CD4-positive, alpha-beta T cell (primary cell): ENCODE measurements at regions not wholly inside any gene's neighbourhood (a gene's known extent, or its start where the extent isn't known, plus 50 kb on each side); places are given as distances from the start of the nearest gene placed in this dataset.

Experiments
- ATAC-seq: fragments of 200-7000 bp; cut with Tn5 transposase; one replicate; pipeline ENCODE4 v1.10.0; 2022; ENCODE audit warnings: mild to moderate bottlenecking; ENCODE audit not compliant: poor library complexity
- CTCF ChIA-PET: fragments of 350-600 bp; sonication (Branson Sonifier 250); formaldehyde crosslinking; loops from one replicate; lab custom pipeline; 2021; ENCODE audit warnings: antibody characterized with exemption, inconsistent platforms; lab: Charles Lee
- POLR2A ChIA-PET: fragments of 350-600 bp; sonication (Branson Sonifier 250); formaldehyde crosslinking; loops from one replicate; lab custom pipeline; 2021; ENCODE audit warnings: antibody characterized with exemption, inconsistent platforms; lab: Charles Lee
- DNase-seq, 14 experiments: peaks; one replicate each; pipeline ENCODE4 v3.0.0-alpha.2; 2013 to 2020; ENCODE audit warnings: mixed read lengths in 2 of 14
- H3K27ac ChIP-seq, 2 donors: one replicate each; pipeline versions ENCODE4 v1.5.1 to v1.7.0; 2013; ENCODE audit warnings: low read length in 2 of 2, low read depth in 1 of 2, mild to moderate bottlenecking in 1 of 2
- H3K27me3 ChIP-seq, 2 experiments: 1 replicate in 1 of 2; 2 replicates in 1 of 2; pipeline versions ENCODE4 v1.6.1 to v1.7.0; 2013; ENCODE audit warnings: low read length in 2 of 2, control low read depth in 1 of 2, mild to moderate bottlenecking in 1 of 2, moderate library complexity in 1 of 2; ENCODE audit not compliant: insufficient read depth in 2 of 2, control insufficient read depth in 1 of 2
- H3K36me3 ChIP-seq: one replicate; pipeline ENCODE4 v1.6.1; 2013; ENCODE audit warnings: low read length, control low read depth; ENCODE audit not compliant: insufficient read depth
- H3K4me1 ChIP-seq: one replicate; pipeline ENCODE4 v1.6.1; 2013; ENCODE audit warnings: low read length, control low read depth; ENCODE audit not compliant: insufficient read depth
- H3K4me3 ChIP-seq: one replicate; pipeline ENCODE4 v1.5.1; 2013; ENCODE audit warnings: mild to moderate bottlenecking, low read length, moderate library complexity
- H3K9me3 ChIP-seq, 2 experiments: 1 replicate in 1 of 2; 2 replicates in 1 of 2; pipeline versions ENCODE4 v1.6.1 to v1.7.0; 2013; ENCODE audit warnings: low read length in 2 of 2, mild to moderate bottlenecking in 2 of 2, control low read depth in 1 of 2, moderate library complexity in 1 of 2; ENCODE audit not compliant: control insufficient read depth in 1 of 2, insufficient read depth in 1 of 2
- H3K27ac Mint-ChIP-seq: one replicate; pipeline ENCODE4 v1.8.0; 2020; ENCODE audit warnings: mixed read lengths
- H3K27me3 Mint-ChIP-seq: one replicate; pipeline ENCODE4 v1.8.0; 2021; ENCODE audit warnings: mixed read lengths
- H3K36me3 Mint-ChIP-seq: one replicate; pipeline ENCODE4 v1.8.0; 2021; ENCODE audit warnings: low read depth, mixed read lengths
- H3K4me1 Mint-ChIP-seq: one replicate; pipeline ENCODE4 v1.8.0; 2021; ENCODE audit warnings: low read depth, mixed read lengths
- H3K4me3 Mint-ChIP-seq: one replicate; pipeline ENCODE4 v1.8.0; 2020; ENCODE audit warnings: mild to moderate bottlenecking, mixed read lengths
- H3K9me3 Mint-ChIP-seq: one replicate; pipeline ENCODE4 v1.8.0; 2020; ENCODE audit warnings: mixed read lengths
- intact Hi-C, 2 experiments: fragments of 100-400 bp; cut with DNase I in 1 of 2; cut with micrococcal nuclease in 1 of 2; formaldehyde crosslinking; loops; one replicate each; pipeline versions ENCODE4 v1.15.1 to v1.9.0; 2023 to 2025; cut with DNase I, micrococcal nuclease
- TF ChIP-seq, protein P1 (sequence below): fragments of 200-600 bp; IDR thresholded peaks from one replicate; pipeline ENCODE4 v1.8.0; 2022; ENCODE audit warnings: antibody characterized with exemption, mild to moderate bottlenecking

DNA sequence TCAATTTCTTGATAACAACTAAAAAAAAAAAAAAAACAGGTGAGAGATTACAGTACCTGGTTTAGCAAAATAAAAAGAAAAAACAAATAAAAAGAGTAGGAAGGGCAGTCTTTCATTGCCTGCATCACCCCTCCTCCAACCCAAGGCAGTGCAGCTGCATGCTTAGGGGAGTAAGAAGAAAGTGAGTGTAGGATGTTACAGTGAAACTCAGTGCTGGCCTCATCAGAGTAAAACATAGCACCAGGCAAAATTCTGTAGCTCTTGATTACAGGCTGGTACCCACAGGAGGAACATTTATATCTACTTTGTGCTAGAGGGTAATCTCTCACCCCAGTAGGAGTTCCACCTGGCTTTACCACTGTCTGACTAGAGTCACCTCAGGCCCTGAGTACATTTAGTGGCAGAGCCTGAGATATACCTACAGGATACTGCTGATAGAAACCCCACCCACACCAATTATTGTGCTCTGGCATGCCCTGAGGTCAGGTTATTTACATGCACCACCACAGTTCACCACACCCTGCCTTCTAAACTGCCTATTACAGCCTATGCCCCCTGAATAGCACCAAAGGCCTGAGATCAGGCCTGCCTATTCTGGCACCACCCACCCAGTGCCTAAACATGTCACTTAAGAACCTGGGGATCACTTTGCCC is 241.6 kb downstream of the PAPSS1 start:
- H3K36me3 Mint-ChIP-seq: no peaks in the 10 kb centered on the region
- Histone ChIP-seq H3K27ac (no peak overlapping the region), H3K36me3 (no peaks in the 10 kb centered on the region), H3K4me3 (no peak overlapping the region), H3K27me3 (no peaks in the 10 kb centered on the region), H3K9me3 (peaks cover 11 to 24% of the 10 kb centered on the region in 2 experiments), H3K4me1 (no peaks in the 10 kb centered on the region)
- no peak for ATAC-seq
- H3K4me1 Mint-ChIP-seq: no peaks in the 10 kb centered on the region
- TF ChIP-seq, protein P1, sequence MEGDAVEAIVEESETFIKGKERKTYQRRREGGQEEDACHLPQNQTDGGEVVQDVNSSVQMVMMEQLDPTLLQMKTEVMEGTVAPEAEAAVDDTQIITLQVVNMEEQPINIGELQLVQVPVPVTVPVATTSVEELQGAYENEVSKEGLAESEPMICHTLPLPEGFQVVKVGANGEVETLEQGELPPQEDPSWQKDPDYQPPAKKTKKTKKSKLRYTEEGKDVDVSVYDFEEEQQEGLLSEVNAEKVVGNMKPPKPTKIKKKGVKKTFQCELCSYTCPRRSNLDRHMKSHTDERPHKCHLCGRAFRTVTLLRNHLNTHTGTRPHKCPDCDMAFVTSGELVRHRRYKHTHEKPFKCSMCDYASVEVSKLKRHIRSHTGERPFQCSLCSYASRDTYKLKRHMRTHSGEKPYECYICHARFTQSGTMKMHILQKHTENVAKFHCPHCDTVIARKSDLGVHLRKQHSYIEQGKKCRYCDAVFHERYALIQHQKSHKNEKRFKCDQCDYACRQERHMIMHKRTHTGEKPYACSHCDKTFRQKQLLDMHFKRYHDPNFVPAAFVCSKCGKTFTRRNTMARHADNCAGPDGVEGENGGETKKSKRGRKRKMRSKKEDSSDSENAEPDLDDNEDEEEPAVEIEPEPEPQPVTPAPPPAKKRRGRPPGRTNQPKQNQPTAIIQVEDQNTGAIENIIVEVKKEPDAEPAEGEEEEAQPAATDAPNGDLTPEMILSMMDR: no peak
- intact Hi-C loops: no loop called here
- ChIA-PET POLR2A (no interaction called here), CTCF (no interaction called here)
- H3K9me3 Mint-ChIP-seq: peaks cover 10% of the 10 kb centered on the region
- no peak overlapping the region for H3K4me3 Mint-ChIP-seq
- no peak overlapping the region for H3K27ac Mint-ChIP-seq
- DNase-seq: no peak
- H3K27me3 Mint-ChIP-seq: peaks cover 4% of the 10 kb centered on the region

DNA sequence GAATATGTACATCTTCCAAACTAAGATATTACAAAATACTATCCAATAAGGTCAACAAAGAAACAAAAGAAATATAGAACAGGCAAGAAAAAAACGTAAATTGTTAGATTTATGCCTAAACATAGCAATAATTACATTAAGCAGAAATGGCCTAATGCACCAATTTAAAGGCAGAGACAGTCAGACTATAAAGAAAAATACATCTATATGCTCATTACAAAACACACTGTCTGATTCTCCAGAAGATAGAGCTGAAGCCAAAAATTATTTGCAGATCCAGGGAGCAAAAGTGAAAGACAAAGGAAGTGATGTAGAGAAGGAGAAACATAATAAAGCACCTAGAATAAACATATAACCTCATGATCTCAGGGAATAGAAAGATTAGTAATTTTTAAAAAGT is 246.9 kb downstream of the PAPSS1 start:
- Histone ChIP-seq H3K4me1 (no peaks in the 10 kb centered on the region), H3K9me3 (peaks cover 0 to 8% of the 10 kb centered on the region in 2 experiments), H3K27ac (no peak overlapping the region), H3K27me3 (no peaks in the 10 kb centered on the region), H3K4me3 (no peak overlapping the region), H3K36me3 (no peaks in the 10 kb centered on the region)
- intact Hi-C loops: no loop called here
- TF ChIP-seq, protein P1: no peak
- Mint-ChIP-seq H3K27me3 (peaks cover 5% of the 10 kb centered on the region), H3K27ac (no peak overlapping the region), H3K9me3 (peaks cover 5% of the 10 kb centered on the region), H3K4me3 (no peak overlapping the region), H3K4me1 (no peaks in the 10 kb centered on the region), H3K36me3 (no peaks in the 10 kb centered on the region)
- ATAC-seq (no peak), DNase-seq (no peak)
- POLR2A ChIA-PET: no interaction called here
- CTCF ChIA-PET: no interaction called here

DNA sequence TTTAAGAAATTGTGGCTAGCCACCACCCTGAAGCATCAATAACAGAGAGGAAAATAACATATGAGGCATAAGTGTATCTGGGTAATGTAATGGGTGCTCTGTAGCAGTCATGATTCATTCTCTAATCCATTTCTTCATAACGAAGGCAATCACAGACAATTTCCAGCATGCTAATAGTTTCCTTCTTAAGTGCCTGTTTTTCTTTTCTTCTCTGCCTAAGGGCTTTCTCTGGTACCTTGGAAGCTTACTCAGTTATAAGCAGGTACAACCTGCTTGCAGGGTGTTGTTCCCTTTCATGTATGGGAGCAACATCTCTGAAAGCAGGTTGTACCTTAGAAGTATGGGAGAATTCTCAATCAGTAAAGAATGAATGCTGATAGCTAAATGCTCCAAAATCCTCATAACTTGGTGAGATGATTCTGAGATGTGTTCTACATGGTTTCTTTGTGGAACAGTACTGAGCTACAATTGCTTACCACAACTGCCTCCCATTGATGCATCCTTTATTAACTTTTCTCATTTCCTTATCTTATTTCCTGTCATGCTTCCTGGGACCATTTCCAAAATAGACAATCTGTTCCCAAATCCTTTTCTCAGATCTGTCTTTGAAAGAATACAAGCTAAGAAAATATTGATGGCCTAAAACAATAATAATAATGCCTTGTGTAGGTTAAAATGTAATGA is 247.6 kb downstream of the PAPSS1 start:
- CTCF ChIA-PET: no interaction called here
- Mint-ChIP-seq H3K36me3 (no peaks in the 10 kb centered on the region), H3K27me3 (peaks cover 5% of the 10 kb centered on the region)

More for the DNA sequence above, 247.6 kb downstream of the PAPSS1 start:
- no peak overlapping the region for H3K4me3 Mint-ChIP-seq
- DNase-seq (no peak), ATAC-seq (no peak)
- Histone ChIP-seq H3K9me3 (peaks cover 0 to 5% of the 10 kb centered on the region in 2 experiments), H3K27me3 (no peaks in the 10 kb centered on the region), H3K36me3 (no peaks in the 10 kb centered on the region), H3K4me1 (no peaks in the 10 kb centered on the region), H3K27ac (no peak overlapping the region), H3K4me3 (no peak overlapping the region)
- intact Hi-C loops: no loop called here
- peaks cover 3% of the 10 kb centered on the region for H3K9me3 Mint-ChIP-seq
- POLR2A ChIA-PET: no interaction called here
- H3K4me1 Mint-ChIP-seq: no peaks in the 10 kb centered on the region
- no peak overlapping the region for H3K27ac Mint-ChIP-seq
- TF ChIP-seq, protein P1: no peak
